NCI-H69 (cell line): ENCODE measurements at regions not wholly inside any gene's neighbourhood (a gene's known extent, or its start where the extent isn't known, plus 50 kb on each side); places are given as distances from the start of the nearest gene placed in this dataset.

ENCODE experiments used
- DNase-seq: peaks from one replicate; lab custom pipeline; 2025; lab: John Stamatoyannopoulos, UW

DNA sequence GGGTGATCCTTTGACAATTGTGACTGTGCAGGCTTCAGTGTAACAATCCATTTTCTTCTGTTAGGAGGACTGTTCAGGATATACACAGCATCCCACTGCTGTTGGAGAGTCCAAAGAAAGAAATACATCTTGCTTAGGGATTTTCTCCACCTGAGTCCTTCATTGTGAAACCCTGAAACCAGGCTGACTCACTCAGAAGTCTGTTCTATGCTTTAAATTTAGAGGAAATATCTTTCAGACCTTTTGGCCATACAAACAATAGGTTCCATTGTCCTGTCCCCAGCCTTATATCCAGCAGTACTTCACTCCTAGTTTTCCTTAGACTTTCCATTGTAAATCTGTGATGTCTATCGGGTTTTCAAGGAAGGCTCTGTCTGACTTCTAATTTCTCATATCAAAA lies 379.1 kb downstream of the SUCLA2 start:
- no peak for DNase-seq

DNA sequence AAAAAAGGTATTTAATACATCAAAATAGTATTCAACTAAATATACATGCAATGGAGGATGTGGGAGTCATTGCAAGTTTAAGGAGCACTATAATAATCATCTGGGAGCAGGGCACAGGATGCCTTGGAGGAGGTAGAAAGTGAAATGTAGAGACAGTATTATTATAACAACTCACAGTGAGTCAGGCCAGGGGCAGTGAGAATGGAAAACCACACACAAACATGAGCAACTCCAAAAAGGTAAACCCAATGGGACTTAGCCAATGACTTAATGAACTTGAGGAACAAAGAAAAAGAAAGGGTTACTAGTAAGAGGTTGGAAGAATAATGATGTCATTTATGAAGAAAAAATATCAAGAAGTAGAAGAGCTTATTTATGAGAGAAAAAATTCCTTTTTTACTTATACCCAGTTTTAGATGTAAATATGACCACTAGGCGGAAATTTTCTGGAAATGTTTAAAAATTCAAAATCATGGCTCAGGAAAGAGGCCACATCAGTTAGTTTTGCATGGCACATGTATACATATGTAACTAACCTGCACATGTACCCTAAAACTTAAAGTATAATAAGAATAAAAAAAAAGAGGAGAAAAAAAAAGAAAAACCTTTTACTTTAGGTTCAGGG lies 389.3 kb downstream of the SUCLA2 start:
- no peak for DNase-seq

DNA sequence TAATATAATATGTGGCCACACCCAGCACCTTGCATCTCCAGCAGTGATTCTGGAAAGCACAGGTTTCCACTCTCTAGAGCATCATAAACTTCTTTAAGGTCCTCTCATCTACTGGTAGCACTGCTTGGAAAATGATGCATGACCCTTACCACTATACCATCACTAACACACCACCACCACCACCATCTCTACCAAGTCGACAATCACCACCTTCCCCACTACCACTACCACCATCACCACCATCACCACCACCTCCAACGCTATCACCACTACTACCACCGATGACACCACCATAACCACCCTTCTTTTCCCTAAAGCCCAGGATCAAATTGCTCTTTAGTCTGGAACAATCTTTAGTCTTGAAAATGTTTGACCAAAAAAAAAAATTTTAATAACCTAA lies 390.4 kb downstream of the SUCLA2 start:
- DNase-seq: no peak

DNA sequence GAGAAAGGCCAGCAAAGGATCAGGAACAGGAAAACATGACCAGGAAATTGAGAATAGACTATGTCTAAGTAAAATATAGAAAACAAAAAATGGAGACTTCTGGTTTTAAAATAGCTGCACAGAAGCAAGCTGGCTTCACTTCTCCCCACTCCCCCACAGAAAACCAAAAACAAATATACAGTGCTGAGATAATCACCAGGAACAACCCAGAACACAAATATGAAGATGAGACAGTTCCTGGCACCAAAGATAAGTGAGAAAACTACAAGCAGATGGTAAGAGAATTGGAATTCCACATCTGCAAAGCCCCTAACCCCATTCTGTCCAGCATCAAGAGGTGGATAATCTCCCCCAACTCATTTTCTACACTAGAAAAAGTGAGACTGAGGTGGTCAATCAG lies 397.7 kb downstream of the SUCLA2 start:
- DNase-seq: no peak

DNA sequence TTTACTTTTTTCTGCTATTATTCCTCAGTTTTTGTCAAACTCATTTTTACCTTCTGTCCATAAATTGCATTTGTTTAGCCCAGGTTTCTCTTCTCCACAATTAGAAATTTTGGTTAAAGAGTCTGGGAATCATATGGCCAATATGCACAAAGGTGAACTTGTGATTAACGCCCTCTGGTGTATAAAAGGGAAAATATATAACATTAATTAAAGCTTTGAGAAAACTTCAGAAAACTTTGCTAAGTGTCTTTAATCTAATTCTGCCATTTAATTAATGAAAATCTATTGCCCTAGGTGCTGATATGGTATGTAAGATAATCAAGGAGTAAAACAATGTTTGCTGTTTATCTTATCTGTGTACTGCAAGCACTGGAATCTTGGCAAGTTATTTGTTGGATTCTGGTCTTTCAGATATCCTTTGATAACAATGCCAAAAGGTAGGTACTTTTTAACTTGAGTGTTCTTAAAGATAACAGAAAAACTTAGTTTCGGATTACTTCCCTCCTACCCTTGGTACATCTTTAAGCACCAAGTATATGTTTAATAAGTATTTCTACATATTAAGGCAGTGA lies 402.6 kb downstream of the SUCLA2 start:
- DNase-seq: peak; percentile 1

DNA sequence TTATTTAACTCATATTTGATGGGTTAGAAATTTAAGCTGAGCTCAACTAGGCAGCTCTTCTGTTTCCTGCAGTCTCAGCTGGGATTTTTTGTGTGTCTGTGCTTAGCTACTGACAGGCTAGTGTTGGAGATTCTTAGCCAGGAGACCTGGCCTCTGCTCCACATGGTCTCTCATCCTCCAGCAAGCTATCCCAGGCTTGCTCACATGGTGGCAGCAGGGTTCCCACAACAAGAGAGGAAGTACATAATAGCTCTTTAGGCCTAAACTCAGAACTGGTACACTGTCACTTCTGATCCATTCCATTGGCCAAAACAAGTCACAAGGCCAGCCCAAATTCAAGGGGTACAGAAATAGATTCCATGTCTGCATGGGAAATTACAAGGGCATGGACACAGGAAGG lies 406.2 kb downstream of the SUCLA2 start:
- peak; percentile 1 for DNase-seq

DNA sequence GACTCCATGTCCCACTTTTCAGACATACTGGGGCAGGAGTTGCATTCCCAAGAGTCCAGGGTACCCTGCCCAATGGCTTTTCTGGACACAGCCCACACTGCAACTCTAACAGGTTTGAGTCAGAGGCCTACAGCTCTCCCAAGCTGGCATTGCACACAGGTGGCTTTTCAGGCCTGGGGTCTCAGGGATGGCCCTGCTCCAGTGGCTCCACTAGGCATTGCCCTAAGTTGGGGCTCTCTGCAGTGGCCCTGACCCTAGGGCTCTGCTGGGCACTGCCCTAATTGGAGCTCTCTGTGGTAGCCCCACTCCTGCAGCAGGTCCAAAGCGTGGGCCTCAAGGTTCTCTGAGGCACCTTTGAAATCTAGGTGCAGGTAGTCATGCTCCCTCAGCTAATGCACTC lies 408.8 kb downstream of the SUCLA2 start:
- no peak for DNase-seq

DNA sequence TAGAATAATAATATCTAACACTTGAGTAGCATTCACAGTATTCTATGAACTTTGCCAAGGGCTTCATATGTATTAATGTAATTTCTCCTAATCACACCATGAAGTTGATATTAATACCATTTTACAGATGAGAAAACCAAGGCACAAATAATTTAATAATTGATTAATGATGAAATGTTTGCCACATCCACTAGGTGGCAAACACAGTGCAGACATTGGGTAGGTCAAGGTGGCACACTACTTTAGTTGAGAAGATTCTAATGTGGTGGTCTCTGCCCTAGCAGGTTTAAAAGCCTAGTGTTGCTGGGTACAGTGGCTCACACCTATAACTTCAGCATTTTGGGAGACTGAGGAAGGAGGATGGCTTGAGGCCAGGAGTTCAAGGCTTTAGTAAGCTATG lies 412.4 kb downstream of the SUCLA2 start:
- DNase-seq: no peak

DNA sequence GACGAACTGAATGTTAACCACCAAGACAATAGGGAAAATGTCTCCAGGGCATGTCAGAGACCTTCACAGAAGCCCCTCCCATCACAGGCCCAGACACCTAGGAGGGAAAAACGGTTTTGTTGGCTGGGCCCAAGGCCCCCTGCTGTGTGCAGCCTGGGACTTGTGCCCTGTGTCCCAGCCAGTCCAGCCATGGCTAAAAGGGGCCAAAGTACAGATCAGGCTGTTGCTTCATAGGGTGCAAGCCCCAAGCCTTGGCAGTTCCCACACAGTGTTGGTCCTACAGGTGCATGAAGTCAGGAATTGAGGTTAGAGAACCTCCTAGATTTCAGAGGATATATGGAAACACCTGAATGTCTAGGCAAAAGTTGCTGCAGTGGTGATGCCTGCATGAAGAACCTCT lies 428.7 kb downstream of the SUCLA2 start:
- no peak for DNase-seq

DNA sequence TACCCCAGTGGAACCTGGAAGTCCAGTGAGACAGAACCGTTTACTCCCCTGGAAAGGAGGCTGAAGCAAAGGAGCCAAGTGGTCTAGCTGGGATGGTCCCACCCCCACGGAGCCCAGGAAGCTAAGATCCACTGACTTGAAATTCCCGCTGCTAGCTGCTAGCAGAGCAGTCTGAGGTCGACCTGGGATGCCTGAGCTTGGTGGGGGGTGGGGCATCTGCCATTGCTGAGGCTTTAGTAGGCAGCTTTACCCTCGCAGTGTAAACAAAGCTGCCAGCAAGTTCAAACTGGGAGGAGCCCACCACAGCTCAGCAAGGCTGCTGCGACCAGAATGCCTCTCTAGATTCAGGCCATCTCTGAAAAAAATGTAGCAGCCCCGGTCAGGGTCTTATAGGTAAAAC lies 437.0 kb downstream of the SUCLA2 start:
- DNase-seq: no peak

DNA sequence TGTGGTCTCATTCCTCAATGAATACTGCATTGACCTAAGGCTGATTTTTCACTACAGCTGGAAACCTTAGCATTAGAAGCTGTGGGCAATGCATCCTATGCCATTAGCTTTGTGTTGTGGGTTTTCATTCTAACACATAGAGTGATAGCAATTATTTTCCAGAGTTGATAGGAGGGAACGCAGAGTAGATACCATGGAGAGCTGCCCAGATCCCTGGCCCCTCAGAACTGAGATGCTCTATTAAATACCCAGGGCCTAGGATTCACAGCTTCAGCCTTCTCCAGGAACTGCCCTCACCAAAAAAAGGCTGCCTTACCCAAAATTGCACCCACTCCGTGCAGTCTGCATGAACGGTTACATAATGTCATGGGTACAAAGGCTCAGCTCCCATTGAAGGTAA lies 444.4 kb downstream of the SUCLA2 start:
- DNase-seq: no peak

DNA sequence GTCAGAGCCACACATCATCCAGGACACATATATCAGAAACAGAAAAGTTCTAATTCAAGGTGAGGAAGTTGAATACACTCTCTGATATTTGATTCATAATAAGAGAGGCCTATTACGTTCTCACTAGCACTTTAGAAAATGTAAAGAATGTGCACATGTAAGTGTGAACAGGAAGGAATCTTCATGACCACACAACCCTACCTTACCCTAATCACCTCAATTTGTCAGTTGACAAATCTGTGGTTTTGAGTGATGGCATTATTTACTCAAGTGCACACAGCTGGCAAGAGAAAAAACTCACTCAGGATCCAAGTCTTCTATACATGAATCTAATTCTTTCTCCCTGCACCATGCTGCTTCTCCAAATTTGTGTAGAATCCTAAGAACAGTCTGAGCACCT lies 445.8 kb downstream of the SUCLA2 start:
- no peak for DNase-seq

DNA sequence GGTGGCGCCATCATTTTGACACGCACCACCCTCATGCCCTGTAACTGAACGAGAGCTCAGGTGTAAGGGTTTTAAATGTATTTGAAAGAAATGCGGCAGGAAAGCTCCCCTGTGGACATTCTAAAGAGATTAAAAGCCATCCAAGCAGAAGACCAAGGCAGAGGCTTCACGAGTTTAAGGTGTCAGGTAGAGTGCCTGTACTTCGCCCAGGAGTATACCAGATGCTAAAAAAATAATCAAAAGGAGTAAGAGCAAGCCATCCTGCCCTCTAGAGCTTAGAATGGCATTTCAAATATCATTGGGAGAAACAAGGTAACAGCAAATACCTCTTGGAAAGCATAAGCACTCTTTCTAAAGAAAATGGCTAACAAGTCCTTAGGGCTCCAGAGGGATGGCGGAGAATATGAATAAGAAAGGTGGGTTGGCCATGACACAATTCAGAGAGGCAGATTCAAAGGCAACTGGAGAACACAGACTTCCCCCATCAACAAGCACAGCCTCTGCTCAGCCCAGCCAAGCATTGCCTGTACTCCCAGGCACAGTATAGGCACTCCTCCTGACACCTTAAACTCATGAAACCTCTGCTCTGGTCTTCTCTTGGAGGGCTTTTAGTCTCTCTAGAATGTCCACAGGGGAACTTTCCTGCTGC lies 447.6 kb downstream of the SUCLA2 start:
- DNase-seq: no peak

DNA sequence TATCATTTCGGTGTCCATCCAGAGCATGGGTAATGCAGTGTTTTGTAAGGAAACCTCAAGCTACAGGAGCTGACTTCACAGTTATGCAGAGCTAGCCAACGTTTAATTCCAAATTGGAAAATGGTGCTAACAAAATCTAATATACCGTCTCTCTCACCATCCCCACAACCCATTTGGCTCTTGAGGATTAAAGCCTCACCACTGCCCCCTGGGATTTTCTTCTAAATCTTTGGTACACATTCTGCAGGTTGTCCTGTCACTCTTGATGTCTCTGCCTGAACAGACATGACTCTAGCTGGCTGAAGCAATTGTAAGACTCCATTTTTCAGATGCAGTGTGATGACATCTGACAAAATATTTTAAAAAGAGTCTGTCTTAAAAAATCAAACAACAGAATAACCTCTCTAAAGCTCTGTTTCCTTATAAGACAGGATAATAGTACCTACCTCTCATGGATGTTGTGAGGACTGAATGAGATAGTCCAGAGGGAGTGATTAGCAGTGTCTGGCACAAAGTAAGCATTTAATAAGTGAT lies 451.8 kb downstream of the SUCLA2 start:
- no peak for DNase-seq

DNA sequence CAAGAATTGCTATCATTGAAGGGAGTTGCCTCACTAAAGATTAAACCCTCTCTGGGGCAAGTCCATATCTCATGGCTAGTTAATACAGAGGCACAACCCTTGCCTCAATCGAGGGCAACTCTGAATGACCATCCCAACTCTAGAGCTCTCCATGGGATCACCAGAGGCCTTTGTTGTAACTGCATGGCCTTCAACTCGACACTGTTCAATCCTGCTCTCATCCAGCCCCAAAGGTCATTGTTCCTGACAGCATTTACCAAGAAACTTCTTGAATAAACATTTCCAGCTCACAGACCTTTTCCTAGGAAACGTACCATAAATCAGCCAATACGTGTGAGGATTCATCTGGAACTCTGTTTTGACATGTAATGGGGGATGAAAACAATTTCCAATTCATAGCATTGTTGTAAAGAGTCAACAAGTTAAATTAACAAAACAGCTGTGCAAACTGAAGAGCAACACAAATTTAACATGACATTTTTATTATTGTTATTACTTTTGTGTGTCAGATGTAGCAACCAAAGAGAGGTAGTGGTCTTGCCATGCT lies 452.7 kb downstream of the SUCLA2 start:
- DNase-seq: no peak

DNA sequence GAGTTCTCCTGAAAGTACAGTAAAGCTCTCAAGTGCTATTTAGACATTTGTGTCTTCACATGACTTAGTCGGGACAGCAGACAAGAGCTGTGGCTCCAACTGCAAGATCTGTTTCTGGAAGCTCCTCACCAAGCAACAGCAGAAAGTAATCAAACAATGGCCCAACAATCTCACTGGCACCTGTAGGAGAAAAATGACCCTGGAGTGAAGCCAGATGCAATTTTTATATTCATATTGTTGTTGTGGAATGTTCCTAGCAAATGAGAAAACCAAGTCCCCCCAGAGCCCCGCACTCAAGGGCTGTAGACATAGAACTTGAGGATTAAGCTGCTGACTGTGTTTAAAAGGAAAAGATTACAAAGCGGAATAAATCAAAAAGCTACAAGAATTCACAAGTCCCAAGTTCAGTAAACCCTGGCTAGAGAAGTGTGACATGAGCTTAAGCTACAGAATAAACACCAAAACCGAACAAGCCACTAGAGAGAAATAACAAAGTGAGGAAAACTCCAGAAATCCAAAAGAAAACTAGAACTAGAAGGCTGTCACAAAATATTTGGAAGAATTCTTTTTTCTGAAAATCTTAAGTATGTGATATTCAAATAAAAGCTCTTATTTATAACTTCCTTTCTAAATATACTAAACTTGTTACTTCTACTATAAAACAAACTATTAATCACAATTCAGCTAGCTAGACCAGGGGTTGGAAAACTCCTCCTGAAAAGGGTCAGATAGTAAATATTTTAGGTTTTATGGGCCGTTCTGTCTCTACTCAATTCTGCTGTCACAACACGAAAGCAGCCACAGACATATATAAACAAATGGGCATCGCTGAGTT lies 454.5 kb downstream of the SUCLA2 start:
- DNase-seq: no peak

DNA sequence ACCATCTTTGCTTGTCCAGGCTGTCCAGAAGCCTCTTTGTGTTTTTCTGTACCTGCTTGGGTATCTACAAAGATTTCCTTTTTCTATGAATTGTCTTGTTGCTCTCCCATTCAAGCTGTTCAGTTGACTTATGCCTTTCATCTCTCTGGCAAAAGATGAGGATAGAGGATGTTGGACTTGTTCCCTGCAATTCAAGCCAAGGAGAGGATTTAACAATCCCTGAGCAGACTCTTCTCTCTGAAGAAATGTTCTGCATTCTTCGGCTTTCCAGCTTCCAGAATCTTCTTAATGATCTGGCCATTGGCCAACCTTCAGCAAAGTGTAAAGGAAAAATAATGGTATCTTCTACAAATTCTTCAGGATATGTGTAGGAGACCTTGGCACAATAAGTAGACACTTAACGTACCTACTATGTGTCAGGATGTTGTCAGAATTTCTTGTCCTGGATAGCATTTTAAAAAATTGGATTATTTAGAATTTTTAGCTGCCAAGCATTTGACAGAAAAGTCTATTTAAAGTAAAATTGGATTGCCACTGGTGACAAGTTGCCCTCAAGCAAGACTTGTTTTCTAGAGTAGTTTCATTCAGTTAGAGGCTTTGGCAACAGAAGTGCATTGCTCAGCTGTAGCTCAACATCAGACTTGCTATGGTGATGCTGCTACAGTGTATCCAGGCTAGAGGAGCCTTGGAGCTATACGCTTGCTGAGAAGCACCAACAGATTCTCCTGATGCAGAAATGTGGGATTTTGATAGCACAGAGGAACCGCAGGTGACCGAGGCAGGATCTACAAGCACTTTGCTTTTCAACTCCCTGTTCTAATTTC lies 455.7 kb downstream of the SUCLA2 start:
- no peak for DNase-seq

DNA sequence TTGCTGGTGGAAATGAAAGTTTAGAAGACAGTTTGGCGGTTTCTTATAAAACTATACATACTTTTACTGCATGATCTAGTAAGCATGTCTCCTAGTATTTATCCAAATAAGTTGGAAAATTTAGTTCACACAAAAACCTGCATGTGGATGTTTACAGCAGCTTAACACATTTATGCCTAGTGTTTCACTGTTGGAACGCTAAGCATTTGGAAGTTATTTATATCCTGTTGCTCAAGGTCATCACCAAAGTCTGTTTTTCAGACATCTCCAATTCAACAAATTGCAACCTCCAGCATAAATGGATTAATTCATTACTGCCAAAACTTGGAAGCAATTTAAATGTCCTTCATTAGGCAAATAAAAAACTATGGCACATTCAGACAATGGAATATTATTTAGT lies 461.8 kb downstream of the SUCLA2 start:
- no peak for DNase-seq

DNA sequence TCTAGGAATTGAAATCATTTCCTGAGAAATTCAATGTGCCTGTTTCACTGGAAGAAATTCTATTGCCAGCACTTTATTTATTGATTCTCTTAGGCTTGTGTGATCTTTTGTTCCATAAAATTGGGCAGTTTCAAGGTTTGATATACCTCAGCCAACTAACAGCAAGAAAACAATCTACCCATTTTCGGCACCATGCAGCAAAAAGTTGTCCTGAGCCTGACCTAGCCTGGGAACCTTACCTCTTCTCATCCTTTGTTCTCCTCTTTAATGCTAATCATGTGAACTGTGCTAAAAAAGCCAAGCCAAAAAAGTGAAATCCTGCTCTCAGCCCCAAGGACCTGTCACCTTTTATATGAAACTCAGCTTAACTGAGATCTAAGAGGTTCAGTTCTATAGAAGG lies 477.3 kb downstream of the SUCLA2 start:
- no peak for DNase-seq

DNA sequence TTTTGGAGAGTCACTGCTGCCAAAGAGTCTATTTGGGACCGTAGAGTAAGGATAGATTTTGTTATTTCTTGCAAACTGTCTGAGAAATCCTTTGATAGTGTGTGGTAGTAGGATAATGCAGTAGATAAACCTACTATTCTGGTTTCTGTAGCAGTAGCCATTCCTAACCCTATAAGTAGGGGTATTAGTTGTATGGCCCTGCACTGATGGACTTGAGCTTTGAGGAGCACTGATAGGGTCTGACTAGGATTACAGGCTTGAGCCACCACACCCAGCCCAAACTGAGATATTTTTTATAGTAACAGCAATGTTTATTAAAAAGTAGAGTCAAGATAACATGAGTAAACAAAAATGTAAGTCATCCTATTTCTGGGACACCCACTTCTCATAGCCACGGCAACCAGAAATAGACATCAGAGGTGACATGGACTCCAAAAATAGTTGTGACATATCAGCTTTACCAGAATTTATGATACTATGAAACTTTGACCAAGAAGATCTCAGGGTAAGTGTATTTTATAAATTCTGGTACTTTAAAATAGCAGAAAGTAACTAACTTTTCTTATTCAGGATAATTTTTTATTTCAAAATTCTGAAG lies 479.1 kb downstream of the SUCLA2 start:
- DNase-seq: no peak

DNA sequence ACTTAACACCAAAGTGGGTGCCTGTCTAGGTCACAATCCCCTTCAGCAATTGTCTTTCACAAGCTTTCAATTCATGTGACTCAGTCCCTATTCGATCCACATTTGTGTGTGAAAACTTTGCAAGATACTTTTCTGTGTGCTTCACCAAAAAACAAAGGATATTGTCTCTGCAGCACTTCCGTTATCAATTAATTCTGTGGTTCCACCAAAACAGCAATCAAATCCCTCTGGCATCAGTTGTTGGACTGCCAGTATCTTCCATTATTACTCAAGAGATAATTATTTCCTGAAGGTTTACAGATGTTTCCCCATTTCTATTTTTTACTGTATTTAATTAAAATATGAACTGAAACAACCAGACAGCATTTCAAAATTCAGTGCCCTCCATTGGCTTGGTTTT lies 481.4 kb downstream of the SUCLA2 start:
- no peak for DNase-seq
